ENCODE measurements at regions not wholly inside any gene's neighbourhood (a gene's known extent, or its start where the extent isn't known, plus 50 kb on each side); places are given as distances from the start of the nearest gene placed in this dataset.

GRCh38 chr20:16877053-16877554, 128.9 kb downstream of the OTOR start:
- no peak overlapping the region for H2AFZ ChIP-seq (ENCODE audit: control insufficient read depth, low read depth, low read length)
- no peak overlapping the region for H3K4me3 ChIP-seq
- no peaks in the 10 kb centered on the region for H4K20me1 ChIP-seq (ENCODE audit: control insufficient read depth, insufficient read depth)
- ChIA-PET CTCF (no interaction called here), RAD21 (ENCODE audit: unreplicated experiment) (no interaction called here), SMC1A (ENCODE audit: uncharacterized antibody, unreplicated experiment) (no interaction called here), POLR2A (no interaction called here)
- H3K27ac ChIP-seq (ENCODE audit: control insufficient read depth, insufficient read depth) = no peak overlapping the region
- H3K4me1 ChIP-seq (ENCODE audit: control insufficient read depth, insufficient read depth, low read length) = no peaks in the 10 kb centered on the region
- FAIRE-seq = no peak
- no peak overlapping the region for H3K4me2 ChIP-seq (ENCODE audit: control insufficient read depth, insufficient read depth)
- H3K27me3 ChIP-seq (replicated peaks in 1 of 2; ENCODE audit: control insufficient read depth in 2 of 2, insufficient read depth in 2 of 2, low read length in 1 of 2) = no peaks in the 10 kb centered on the region
- DNase-seq (ENCODE audit: low read depth, low spot score) = no peak
- no peaks in the 10 kb centered on the region for H3K79me2 ChIP-seq (ENCODE audit: control insufficient read depth, insufficient read depth, low read length)
- H3K9me3 ChIP-seq (replicated peaks; ENCODE audit: control insufficient read depth, insufficient read depth, low read length) = no peaks in the 10 kb centered on the region
- 2% methylated on average over 2 of the region's 2 CpGs for WGBS (ENCODE audit: insufficient coverage, insufficient replicate concordance, low lambda C conversion rate, missing lambda C conversion rate)
- no peaks in the 10 kb centered on the region for H3K36me3 ChIP-seq (ENCODE audit: control insufficient read depth in 2 of 2, insufficient read depth in 2 of 2, low read length in 1 of 2)
- H3K9ac ChIP-seq (ENCODE audit: control insufficient read depth, insufficient read depth, low read length) = no peak overlapping the region
- no peak for ATAC-seq
- BruUV-seq (replicated peaks) = no TSS peak
- intact Hi-C loops (cut with micrococcal nuclease; ENCODE audit: unreplicated experiment) = no loop called here
- in situ Hi-C loops (cut with MboI) = no loop called here
- no peak for TF ChIP-seq NR2F1 (conservative IDR thresholded peaks at IDR 0.05)
- no peak for TF ChIP-seq POU2F2 (IDR thresholded peaks at IDR 0.05; ENCODE audit: borderline replicate concordance, low read depth, low read length)
- TF ChIP-seq HCFC1 (IDR thresholded peaks at IDR 0.05; ENCODE audit: low read length) = no peak
- no peak for TF ChIP-seq EZH2 (IDR thresholded peaks at IDR 0.05; ENCODE audit: borderline replicate concordance, control insufficient read depth, low read depth, low read length)
- TF ChIP-seq, protein P1, sequence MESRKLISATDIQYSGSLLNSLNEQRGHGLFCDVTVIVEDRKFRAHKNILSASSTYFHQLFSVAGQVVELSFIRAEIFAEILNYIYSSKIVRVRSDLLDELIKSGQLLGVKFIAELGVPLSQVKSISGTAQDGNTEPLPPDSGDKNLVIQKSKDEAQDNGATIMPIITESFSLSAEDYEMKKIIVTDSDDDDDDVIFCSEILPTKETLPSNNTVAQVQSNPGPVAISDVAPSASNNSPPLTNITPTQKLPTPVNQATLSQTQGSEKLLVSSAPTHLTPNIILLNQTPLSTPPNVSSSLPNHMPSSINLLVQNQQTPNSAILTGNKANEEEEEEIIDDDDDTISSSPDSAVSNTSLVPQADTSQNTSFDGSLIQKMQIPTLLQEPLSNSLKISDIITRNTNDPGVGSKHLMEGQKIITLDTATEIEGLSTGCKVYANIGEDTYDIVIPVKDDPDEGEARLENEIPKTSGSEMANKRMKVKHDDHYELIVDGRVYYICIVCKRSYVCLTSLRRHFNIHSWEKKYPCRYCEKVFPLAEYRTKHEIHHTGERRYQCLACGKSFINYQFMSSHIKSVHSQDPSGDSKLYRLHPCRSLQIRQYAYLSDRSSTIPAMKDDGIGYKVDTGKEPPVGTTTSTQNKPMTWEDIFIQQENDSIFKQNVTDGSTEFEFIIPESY (IDR thresholded peaks at IDR 0.05) = no peak
- TF ChIP-seq POLR2AphosphoS5 (IDR thresholded peaks at IDR 0.05; ENCODE audit: low read length) = no peak
- TF ChIP-seq, protein P2, sequence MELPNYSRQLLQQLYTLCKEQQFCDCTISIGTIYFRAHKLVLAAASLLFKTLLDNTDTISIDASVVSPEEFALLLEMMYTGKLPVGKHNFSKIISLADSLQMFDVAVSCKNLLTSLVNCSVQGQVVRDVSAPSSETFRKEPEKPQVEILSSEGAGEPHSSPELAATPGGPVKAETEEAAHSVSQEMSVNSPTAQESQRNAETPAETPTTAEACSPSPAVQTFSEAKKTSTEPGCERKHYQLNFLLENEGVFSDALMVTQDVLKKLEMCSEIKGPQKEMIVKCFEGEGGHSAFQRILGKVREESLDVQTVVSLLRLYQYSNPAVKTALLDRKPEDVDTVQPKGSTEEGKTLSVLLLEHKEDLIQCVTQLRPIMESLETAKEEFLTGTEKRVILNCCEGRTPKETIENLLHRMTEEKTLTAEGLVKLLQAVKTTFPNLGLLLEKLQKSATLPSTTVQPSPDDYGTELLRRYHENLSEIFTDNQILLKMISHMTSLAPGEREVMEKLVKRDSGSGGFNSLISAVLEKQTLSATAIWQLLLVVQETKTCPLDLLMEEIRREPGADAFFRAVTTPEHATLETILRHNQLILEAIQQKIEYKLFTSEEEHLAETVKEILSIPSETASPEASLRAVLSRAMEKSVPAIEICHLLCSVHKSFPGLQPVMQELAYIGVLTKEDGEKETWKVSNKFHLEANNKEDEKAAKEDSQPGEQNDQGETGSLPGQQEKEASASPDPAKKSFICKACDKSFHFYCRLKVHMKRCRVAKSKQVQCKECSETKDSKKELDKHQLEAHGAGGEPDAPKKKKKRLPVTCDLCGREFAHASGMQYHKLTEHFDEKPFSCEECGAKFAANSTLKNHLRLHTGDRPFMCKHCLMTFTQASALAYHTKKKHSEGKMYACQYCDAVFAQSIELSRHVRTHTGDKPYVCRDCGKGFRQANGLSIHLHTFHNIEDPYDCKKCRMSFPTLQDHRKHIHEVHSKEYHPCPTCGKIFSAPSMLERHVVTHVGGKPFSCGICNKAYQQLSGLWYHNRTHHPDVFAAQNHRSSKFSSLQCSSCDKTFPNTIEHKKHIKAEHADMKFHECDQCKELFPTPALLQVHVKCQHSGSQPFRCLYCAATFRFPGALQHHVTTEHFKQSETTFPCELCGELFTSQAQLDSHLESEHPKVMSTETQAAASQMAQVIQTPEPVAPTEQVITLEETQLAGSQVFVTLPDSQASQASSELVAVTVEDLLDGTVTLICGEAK (IDR thresholded peaks at IDR 0.05; ENCODE audit: borderline replicate concordance) = no peak
- TF ChIP-seq, protein P3, sequence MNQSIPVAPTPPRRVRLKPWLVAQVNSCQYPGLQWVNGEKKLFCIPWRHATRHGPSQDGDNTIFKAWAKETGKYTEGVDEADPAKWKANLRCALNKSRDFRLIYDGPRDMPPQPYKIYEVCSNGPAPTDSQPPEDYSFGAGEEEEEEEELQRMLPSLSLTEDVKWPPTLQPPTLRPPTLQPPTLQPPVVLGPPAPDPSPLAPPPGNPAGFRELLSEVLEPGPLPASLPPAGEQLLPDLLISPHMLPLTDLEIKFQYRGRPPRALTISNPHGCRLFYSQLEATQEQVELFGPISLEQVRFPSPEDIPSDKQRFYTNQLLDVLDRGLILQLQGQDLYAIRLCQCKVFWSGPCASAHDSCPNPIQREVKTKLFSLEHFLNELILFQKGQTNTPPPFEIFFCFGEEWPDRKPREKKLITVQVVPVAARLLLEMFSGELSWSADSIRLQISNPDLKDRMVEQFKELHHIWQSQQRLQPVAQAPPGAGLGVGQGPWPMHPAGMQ (IDR thresholded peaks at IDR 0.05; ENCODE audit: borderline replicate concordance) = no peak
- TF ChIP-seq CTCF (IDR thresholded peaks at IDR 0.05 in 2 of 3, conservative IDR thresholded peaks at IDR 0.05 in 1 of 3; ENCODE audit: control insufficient read depth in 2 of 3, extremely low read depth in 1 of 3, insufficient read depth in 1 of 3, low read depth in 3 of 3, low read length in 3 of 3) = no peak
- TF ChIP-seq PBX3 (IDR thresholded peaks at IDR 0.05; ENCODE audit: insufficient replicate concordance, low read depth, low read length) = no peak
- TF ChIP-seq CHD2 (IDR thresholded peaks at IDR 0.05; ENCODE audit: borderline replicate concordance, low read depth, low read length) = no peak
- TF ChIP-seq EGR1 (IDR thresholded peaks at IDR 0.05; ENCODE audit: borderline replicate concordance in 1 of 2, low read depth in 2 of 2, low read length in 2 of 2) = no peak
